ENCODE measurements at regions not wholly inside any gene's neighbourhood (a gene's known extent, or its start where the extent isn't known, plus 50 kb on each side); places are given as distances from the start of the nearest gene placed in this dataset.

DNA sequence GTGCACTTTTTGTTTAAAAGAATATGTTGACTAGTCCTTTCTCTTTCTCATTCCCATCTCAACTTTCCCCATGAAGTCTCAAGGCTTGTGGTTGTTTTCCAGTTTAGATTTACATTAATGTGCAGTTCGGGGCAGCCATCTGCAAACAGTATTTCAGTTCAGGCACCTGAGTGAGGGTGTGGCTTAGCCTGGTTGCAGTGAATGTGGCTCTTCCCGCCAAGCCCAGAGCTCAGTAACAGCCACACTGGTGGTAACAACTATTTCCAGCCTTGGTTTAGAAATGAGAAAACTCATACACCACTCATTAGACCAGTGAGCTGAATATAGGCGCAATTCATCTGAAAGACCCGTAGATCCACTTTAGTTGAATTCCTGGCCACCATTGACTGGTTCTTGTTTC, 394.3 kb downstream of the CMPK2 start:
- CTCF ChIA-PET: no interaction called here

DNA sequence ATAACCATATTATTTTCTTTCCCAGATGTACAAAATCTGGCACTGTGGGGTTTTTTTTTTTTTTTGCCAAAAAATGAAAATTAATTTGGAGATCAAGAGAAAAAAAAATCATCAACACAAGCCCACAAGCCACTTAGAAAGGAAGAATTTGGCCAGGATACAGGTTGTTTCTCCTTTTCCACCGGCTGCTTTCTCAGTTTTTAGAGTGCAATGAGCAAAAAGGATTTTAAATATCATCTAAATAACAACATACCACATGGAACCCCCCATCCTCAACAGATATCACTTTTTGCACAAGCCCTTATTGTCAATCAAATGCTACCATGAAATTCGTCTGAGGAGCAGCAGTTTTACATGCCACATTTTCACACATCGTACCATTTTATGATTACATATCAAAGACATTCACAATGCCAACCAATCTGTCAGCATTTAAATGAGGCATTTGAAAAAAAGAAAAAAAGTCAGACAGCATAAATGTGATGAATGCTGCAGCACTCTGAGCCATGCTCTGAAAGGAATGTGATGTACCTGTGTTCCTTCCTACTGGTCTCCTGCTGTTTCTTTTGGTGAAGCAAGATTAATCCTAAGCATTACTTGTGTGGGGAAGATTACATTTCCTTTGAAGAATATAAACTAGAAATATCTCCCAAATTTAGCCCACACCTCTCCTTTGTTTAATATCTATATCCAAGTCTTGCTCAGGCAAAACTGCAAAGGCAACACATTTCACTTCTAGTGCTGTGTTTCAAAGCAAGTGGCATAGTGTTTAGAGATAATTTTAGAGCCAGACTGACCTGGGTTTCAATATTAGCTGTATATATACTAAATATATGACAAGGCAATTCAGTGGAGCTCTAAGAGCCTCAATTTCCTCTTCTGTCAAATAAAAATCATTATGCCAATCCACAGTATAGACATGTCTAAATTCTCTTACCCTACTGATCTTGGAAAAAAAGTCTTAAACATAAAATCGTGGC, 391.3 kb downstream of the CMPK2 start:
- Mint-ChIP-seq H3K27me3 (ENCODE audit: low read depth) (peaks cover 8% of the 10 kb centered on the region), H3K36me3 (ENCODE audit: low read depth) (no peaks in the 10 kb centered on the region), H3K4me1 (ENCODE audit: low read depth) (no peaks in the 10 kb centered on the region), H3K9me3 (no peaks in the 10 kb centered on the region), H3K27ac (no peak overlapping the region), H3K4me3 (no peak overlapping the region)
- DNase-seq: no peak
- CTCF ChIA-PET: interaction anchor here (0.7 kb wide), 1 partner anchor 9 kb away, joined by 3 read pairs; no protein-coding TSS in a partner anchor
- intact Hi-C loops (cut with micrococcal nuclease): no loop called here

More for the DNA sequence above, 394.3 kb downstream of the CMPK2 start:
- Mint-ChIP-seq H3K27ac (no peak overlapping the region), H3K27me3 (ENCODE audit: low read depth) (peaks cover 8% of the 10 kb centered on the region), H3K36me3 (ENCODE audit: low read depth) (no peaks in the 10 kb centered on the region), H3K4me3 (no peak overlapping the region), H3K4me1 (ENCODE audit: low read depth) (no peaks in the 10 kb centered on the region), H3K9me3 (no peaks in the 10 kb centered on the region)
- DNase-seq: no peak
- intact Hi-C loops (cut with micrococcal nuclease): no loop called here

DNA sequence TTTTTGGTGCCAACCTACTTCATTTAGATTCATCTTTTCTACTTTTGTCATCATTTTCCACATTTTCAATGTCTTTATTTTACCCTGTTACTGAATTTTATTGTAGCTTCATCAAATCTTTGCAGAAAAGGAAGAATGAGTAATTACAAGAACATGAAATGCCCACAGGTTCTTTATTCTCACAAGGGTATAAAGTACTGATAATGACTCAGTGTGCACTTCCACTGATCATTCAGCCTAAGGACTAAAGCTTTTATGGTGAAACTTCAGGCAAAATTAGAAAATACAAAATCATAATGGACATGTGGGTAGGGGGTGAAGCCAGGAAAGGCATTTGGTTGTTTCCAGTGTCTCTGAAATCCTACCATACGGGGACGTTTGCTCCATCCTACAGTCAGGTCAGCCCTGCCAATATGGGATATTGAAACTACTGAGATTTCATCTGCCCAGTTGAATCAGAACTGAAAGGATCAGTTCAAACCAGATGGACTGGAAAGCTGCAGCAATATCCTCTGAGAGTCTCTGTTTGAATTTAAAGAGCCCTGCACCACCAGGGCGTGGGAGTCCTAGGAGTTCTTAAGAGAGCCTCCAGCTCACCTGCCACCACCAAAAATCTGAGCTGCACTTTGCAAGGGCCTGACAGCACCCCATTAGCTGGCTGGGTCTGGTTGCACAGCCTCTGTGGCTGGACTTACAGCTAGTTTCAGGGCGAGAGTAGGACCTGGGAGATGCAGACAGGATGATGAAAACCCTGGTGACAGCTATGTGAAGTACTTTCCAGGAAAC, 390.4 kb downstream of the CMPK2 start:
- intact Hi-C loops (cut with micrococcal nuclease): no loop called here
- no peaks in the 10 kb centered on the region for H3K4me1 Mint-ChIP-seq (ENCODE audit: low read depth)
- no peak overlapping the region for H3K4me3 Mint-ChIP-seq
- H3K27ac Mint-ChIP-seq: no peak overlapping the region
- CTCF ChIA-PET: interaction anchor here (0.7 kb wide), 1 partner anchor 10 kb away, joined by 3 read pairs; no protein-coding TSS in a partner anchor
- peaks cover 8% of the 10 kb centered on the region for H3K27me3 Mint-ChIP-seq (ENCODE audit: low read depth)
- no peaks in the 10 kb centered on the region for H3K9me3 Mint-ChIP-seq
- DNase-seq: no peak
- H3K36me3 Mint-ChIP-seq (ENCODE audit: low read depth): no peaks in the 10 kb centered on the region

DNA sequence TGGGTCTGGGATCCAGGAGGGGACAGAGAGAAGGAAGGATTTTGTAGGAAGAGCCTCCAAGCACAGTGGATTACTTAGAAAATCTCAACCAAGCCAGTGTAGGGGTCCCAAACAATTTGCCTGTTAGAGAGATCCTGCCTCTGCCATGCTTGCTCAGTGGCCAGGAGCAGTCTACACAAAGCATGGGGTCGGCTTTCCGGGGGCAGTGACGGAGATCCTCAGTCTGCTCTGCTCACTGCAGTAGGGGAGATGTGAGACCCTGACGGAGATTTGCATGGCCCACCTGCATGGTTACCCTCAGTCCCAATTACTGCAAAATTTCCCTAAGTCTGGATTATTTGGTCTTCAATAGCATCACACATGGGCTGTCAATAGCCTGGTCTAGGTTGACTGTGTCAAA, 385.2 kb downstream of the CMPK2 start:
- no peak for DNase-seq
- CTCF ChIA-PET: interaction anchor here (0.6 kb wide), 1 partner anchor 11 kb away, joined by 3 read pairs; no protein-coding TSS in a partner anchor
- Mint-ChIP-seq H3K4me1 (ENCODE audit: low read depth) (no peaks in the 10 kb centered on the region), H3K36me3 (ENCODE audit: low read depth) (no peaks in the 10 kb centered on the region), H3K27ac (no peak overlapping the region), H3K27me3 (ENCODE audit: low read depth) (no peaks in the 10 kb centered on the region), H3K4me3 (no peak overlapping the region), H3K9me3 (no peaks in the 10 kb centered on the region)
- intact Hi-C loops (cut with micrococcal nuclease): no loop called here

DNA sequence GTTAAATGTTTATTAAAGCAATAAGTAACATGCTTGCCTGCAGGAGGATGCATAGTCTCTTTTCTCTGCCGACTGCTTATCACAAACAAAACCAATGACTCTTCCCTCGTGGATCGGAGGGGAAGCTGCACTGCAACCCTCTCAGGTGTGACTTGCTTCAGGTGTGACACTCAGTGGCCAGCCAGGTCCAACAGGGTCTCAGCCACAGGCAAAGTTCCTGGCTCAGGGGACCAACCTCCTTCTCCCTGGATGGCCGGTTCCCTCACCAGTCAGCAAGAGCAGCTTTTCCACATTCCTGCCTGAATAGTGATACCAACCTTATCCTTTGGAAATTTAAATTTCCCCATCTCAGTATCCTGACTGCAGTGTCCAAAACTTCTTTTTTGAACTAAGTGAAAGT, 383.5 kb downstream of the CMPK2 start:
- H3K27me3 Mint-ChIP-seq (ENCODE audit: low read depth): no peaks in the 10 kb centered on the region

DNA sequence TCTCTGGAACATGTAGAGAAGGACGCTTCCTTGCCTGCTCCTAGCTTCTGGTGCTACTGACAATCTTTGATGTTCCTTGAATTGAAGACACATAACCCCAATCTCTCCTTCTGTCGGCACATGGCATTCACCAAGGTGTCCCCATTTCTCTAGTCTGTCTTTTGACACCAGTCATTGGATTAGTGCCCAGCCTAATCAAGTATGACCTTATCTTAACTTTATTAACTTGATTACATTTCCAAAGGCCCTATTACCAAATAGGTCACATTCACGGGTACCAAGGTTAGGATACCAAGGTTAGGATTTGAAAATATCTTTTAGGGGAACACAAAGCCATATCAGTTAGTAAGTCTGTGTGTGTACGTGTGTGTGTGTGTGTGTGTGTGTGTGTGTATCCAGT, 377.9 kb downstream of the CMPK2 start:
- CTCF ChIA-PET: no interaction called here
- Mint-ChIP-seq H3K27me3 (ENCODE audit: low read depth) (peaks cover 7% of the 10 kb centered on the region), H3K27ac (no peak overlapping the region), H3K4me3 (no peak overlapping the region), H3K36me3 (ENCODE audit: low read depth) (no peaks in the 10 kb centered on the region), H3K4me1 (ENCODE audit: low read depth) (no peaks in the 10 kb centered on the region), H3K9me3 (no peaks in the 10 kb centered on the region)
- intact Hi-C loops (cut with micrococcal nuclease): no loop called here
- no peak for DNase-seq

More for the DNA sequence above, 383.5 kb downstream of the CMPK2 start:
- CTCF ChIA-PET: no interaction called here
- H3K36me3 Mint-ChIP-seq (ENCODE audit: low read depth): no peaks in the 10 kb centered on the region
- intact Hi-C loops (cut with micrococcal nuclease): no loop called here
- H3K4me1 Mint-ChIP-seq (ENCODE audit: low read depth): no peaks in the 10 kb centered on the region
- H3K27ac Mint-ChIP-seq: no peak overlapping the region
- no peak for DNase-seq
- H3K4me3 Mint-ChIP-seq: no peak overlapping the region
- H3K9me3 Mint-ChIP-seq: no peaks in the 10 kb centered on the region

DNA sequence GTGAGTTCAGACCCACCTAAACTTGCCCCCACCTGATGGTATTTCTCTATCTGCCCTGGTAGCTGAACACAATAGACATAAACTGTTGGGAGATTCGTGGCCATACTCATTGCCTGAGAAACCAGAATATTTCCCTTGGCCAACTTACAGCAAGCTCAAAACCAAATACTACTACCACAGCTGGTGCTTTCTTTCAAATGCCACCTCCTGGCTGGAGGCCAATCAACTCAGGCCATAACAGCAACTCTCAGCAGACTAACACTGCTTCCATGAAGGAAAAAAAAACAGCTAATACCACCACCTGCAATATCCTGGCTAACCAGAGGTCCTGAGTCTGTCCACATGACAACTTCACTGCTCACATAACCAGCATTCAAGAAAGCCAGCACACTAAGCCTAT, 373.1 kb downstream of the CMPK2 start:
- H3K9me3 Mint-ChIP-seq: no peaks in the 10 kb centered on the region
- H3K27me3 Mint-ChIP-seq (ENCODE audit: low read depth): peaks cover 7% of the 10 kb centered on the region
- intact Hi-C loops (cut with micrococcal nuclease): no loop called here
- CTCF ChIA-PET: interaction anchor here (0.5 kb wide), 1 partner anchor 245 kb away, joined by 3 read pairs; no protein-coding TSS in a partner anchor
- no peak for DNase-seq
- H3K4me3 Mint-ChIP-seq: no peak overlapping the region
- H3K36me3 Mint-ChIP-seq (ENCODE audit: low read depth): no peaks in the 10 kb centered on the region
- H3K27ac Mint-ChIP-seq: no peak overlapping the region
- H3K4me1 Mint-ChIP-seq (ENCODE audit: low read depth): no peaks in the 10 kb centered on the region

DNA sequence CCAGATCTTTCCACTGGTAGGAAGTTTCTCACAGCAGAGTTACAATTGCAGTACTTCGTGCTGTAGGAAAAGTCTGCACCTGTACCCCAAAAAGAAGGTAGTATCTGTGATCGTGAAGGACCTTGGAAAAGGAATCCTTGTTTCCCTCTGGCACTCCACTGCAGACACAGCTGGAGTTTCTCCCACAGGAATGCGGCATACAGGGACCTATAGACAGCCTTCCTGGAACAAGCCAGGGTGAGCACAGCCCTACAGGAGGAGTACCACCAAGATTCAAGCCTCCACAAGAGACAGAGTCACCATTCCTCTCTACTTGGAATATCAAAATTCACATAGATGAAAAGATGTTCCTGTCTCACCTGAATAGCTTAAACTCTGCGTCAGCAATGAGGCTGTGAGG, 372.4 kb downstream of the CMPK2 start:
- intact Hi-C loops (cut with micrococcal nuclease): no loop called here
- CTCF ChIA-PET: interaction anchor here (0.7 kb wide), 1 partner anchor 307 kb away, joined by 3 read pairs; no protein-coding TSS in a partner anchor
- no peak overlapping the region for H3K4me3 Mint-ChIP-seq
- no peak for DNase-seq
- H3K4me1 Mint-ChIP-seq (ENCODE audit: low read depth): no peaks in the 10 kb centered on the region
- H3K27me3 Mint-ChIP-seq (ENCODE audit: low read depth): peaks cover 8% of the 10 kb centered on the region
- no peak overlapping the region for H3K27ac Mint-ChIP-seq
- H3K36me3 Mint-ChIP-seq (ENCODE audit: low read depth): no peaks in the 10 kb centered on the region
- H3K9me3 Mint-ChIP-seq: no peaks in the 10 kb centered on the region

DNA sequence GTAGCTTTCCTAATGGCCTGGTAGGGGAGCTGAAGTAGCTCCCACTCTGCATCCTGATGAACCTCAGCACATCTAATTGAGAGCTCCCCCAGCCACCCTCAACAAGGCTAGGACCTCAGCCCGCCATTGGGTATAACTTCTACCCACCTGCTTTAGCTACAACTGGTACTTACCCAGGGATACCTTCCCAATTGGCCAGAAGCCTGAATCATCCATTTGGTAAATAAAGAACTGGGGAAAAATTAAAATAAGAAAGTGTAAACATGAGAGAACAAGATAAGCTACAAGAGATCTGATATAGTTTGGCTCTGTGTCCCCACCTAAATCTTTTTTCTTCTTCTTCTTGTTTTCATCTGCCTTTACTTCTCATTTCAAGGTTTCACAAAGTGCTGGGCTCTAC, 372.0 kb downstream of the CMPK2 start:
- no peak for DNase-seq
- intact Hi-C loops (cut with micrococcal nuclease): no loop called here
- Mint-ChIP-seq H3K36me3 (ENCODE audit: low read depth) (no peaks in the 10 kb centered on the region), H3K4me3 (no peak overlapping the region), H3K4me1 (ENCODE audit: low read depth) (no peaks in the 10 kb centered on the region), H3K27ac (no peak overlapping the region), H3K9me3 (no peaks in the 10 kb centered on the region), H3K27me3 (ENCODE audit: low read depth) (peaks cover 8% of the 10 kb centered on the region)
- CTCF ChIA-PET: interaction anchor here (0.7 kb wide), 1 partner anchor 307 kb away, joined by 3 read pairs; no protein-coding TSS in a partner anchor

DNA sequence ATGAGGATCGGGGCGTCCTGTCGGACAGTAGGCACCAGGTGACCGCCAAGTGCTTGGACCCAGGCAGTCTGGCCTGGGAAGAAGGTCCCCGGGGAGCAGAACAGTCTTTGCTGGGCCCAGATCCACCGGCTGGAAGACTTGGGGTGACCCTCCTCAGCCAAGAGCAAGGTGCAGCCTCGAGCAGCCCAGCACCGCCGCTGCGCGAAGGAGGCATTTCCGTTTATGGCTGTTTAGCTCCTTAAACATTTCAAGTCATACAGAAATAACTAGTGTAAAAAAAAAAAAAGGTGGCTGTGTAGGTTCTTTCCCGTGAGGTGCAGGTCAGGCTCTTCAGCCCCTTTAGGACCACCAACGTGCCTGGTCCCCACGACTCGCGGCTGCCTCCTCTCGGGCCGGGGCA, 370.2 kb downstream of the CMPK2 start:
- H3K4me1 Mint-ChIP-seq (ENCODE audit: low read depth): no peaks in the 10 kb centered on the region
- H3K27me3 Mint-ChIP-seq (ENCODE audit: low read depth): peaks cover 2% of the 10 kb centered on the region
- H3K36me3 Mint-ChIP-seq (ENCODE audit: low read depth): no peaks in the 10 kb centered on the region
- intact Hi-C loops (cut with micrococcal nuclease): no loop called here
- H3K9me3 Mint-ChIP-seq: no peaks in the 10 kb centered on the region
- DNase-seq: no peak
- no peak overlapping the region for H3K27ac Mint-ChIP-seq
- H3K4me3 Mint-ChIP-seq: no peak overlapping the region
- CTCF ChIA-PET: interaction anchor here (1.0 kb wide), 1 partner anchor 11 kb away, joined by 3 read pairs; no protein-coding TSS in a partner anchor

DNA sequence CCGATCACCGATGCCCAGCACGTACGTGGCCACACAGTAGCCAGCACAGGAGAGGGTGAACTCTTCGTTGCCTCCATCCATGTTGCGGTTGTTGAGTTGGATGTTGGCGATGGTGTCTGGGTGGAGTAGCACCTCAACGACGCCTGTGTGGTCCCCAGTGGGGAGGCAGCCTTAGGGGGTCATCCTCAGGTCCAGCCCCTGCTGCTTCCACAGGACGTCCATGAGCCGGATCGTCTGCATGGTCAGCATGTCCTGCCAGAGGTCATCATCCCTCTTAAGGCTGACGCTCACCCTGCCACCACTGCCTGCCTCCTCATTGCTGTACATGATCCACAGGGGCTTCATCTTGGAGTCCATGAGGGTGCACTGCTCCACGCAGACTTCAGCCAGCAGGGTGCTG, 369.3 kb downstream of the CMPK2 start:
- Mint-ChIP-seq H3K27ac (no peak overlapping the region), H3K36me3 (ENCODE audit: low read depth) (no peaks in the 10 kb centered on the region), H3K27me3 (ENCODE audit: low read depth) (peaks cover 2% of the 10 kb centered on the region), H3K4me3 (no peak overlapping the region), H3K9me3 (no peaks in the 10 kb centered on the region), H3K4me1 (ENCODE audit: low read depth) (no peaks in the 10 kb centered on the region)
- no peak for DNase-seq
- intact Hi-C loops (cut with micrococcal nuclease): no loop called here
- CTCF ChIA-PET: no interaction called here

DNA sequence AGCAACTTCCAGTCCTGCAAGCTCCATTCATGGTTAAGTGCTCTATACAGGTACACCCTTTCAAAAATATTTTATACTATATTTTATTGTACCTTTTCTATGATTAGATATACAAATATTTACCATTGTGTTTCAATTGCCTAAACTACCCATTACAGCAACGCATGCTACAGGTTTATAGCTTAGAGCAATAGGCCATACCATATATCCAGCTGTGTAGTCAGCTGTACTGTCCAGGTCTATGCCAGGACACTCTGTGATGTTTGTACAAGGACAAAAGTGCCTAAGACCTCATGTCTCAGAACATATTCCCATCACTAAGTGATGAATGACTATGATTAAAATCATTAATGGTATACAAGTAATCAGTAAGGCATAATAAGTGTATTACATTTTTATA, 368.7 kb downstream of the CMPK2 start:
- Mint-ChIP-seq H3K36me3 (ENCODE audit: low read depth) (no peaks in the 10 kb centered on the region), H3K27me3 (ENCODE audit: low read depth) (peaks cover 2% of the 10 kb centered on the region), H3K4me1 (ENCODE audit: low read depth) (no peaks in the 10 kb centered on the region), H3K27ac (no peak overlapping the region), H3K9me3 (no peaks in the 10 kb centered on the region), H3K4me3 (no peak overlapping the region)
- intact Hi-C loops (cut with micrococcal nuclease): no loop called here
- no peak for DNase-seq
- CTCF ChIA-PET: no interaction called here

All from activated naive CD4-positive, alpha-beta T cell treated with anti-CD3 and anti-CD28 coated beads for 36 hours (primary cell).